ENCODE measurements at regions not wholly inside any gene's neighbourhood (a gene's known extent, or its start where the extent isn't known, plus 50 kb on each side); places are given as distances from the start of the nearest gene placed in this dataset.

DNA sequence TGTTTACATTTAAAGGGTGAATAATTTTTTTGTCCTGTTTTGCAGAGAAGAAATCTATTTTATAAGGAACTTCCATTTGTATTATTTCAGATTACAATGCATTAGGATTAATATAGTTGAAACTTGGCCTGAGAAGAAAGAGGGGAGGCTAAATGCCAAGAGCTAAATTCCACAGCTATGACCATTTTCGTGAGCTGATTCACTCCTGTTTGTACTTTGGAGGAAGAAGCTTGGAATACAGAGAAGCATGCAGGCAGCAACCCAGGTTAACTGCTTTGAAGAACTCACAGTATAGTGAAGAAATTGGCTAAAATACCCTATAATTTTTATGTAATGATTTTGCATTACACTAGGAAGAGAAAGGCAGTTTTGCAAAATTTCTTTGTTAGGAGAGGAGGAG lies 309.4 kb upstream of the KLF12 start:
- no peak for DNase-seq (ENCODE audit: low spot score)
- TF ChIP-seq, protein P1, sequence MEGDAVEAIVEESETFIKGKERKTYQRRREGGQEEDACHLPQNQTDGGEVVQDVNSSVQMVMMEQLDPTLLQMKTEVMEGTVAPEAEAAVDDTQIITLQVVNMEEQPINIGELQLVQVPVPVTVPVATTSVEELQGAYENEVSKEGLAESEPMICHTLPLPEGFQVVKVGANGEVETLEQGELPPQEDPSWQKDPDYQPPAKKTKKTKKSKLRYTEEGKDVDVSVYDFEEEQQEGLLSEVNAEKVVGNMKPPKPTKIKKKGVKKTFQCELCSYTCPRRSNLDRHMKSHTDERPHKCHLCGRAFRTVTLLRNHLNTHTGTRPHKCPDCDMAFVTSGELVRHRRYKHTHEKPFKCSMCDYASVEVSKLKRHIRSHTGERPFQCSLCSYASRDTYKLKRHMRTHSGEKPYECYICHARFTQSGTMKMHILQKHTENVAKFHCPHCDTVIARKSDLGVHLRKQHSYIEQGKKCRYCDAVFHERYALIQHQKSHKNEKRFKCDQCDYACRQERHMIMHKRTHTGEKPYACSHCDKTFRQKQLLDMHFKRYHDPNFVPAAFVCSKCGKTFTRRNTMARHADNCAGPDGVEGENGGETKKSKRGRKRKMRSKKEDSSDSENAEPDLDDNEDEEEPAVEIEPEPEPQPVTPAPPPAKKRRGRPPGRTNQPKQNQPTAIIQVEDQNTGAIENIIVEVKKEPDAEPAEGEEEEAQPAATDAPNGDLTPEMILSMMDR (IDR thresholded peaks at IDR 0.05; ENCODE audit: extremely low read depth, missing control alignments): no peak

DNA sequence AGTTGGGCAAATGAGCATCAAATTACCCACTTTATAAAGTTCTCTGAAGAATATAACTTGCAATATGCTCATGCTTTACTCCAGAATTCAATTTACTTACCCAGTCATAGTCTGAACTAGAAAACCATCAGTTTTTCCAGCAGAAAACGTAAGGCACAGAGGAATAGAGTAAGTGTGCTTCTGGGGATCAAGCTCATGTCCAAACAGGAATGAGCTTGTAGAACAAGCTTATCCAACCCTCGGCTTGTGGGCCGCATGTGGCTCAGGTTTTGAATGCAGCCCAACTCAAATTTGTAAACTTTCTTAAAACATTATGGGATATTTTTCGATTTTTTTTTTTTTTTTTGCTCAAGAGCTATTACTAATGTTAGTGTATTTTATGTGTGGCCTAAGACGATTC lies 308.5 kb upstream of the KLF12 start:
- no peak for DNase-seq (ENCODE audit: low spot score)
- TF ChIP-seq, protein P1 (IDR thresholded peaks at IDR 0.05; ENCODE audit: extremely low read depth, missing control alignments): no peak

DNA sequence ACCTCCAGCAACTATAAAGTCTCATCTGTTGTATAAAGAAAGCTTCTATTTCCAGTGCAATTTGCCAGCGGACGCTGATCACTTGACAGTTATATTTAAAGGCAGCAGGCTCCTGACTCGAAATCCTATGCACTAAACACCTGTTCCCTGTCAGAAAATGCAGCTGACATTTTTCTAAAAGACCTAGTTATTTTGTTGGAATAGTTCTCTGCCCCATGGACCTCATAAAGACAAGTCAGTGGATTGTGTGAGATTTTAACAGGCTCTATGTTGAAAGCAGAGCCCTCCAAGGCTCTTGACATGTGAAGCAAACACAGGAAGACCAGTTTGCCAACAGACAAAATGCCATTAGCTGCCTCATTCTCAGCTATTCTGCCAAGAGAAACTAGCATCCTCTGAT lies 304.7 kb upstream of the KLF12 start:
- DNase-seq (ENCODE audit: low spot score): no peak

DNA sequence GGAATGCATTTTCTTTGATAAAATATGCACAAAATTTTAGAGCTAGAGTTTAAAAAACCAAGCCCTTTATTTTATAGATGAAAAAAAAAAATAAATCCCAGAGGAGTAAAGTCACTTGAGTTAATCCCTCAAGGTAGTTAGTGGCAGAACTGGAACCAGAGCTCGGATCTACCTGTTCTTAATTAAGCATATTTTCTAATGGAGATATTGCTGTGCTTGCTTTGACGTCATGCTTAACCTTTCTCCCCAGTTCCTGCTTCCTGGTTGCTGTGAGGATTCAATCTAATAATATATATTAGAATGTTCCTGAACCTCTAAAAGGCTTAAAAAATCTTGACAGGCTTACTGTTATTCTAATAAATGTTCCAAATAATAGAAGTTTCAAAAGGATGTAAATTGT lies 300.6 kb upstream of the KLF12 start:
- no peak for DNase-seq (ENCODE audit: low spot score)
- TF ChIP-seq, protein P1 (IDR thresholded peaks at IDR 0.05; ENCODE audit: extremely low read depth, missing control alignments): no peak

More for the DNA sequence above, 304.7 kb upstream of the KLF12 start:
- TF ChIP-seq, protein P1 (IDR thresholded peaks at IDR 0.05; ENCODE audit: extremely low read depth, missing control alignments): no peak

DNA sequence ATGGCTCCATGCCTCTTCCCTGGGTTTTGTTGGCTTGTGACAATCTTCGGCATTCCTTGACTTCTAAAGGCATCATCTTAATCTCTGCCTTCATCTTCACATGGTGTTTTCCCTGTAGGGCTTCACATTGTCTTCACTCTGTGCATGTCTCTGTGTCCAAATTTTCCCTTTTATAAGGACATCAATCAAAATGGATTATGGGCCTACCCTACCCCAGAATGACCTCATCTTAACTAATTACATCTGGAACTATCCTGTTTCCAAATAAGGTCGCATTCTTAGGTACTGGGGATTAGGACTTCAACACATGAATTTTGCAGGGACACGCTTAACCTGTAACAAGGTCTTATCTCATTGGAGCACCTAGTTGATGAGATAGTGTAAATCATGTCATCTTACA lies 290.3 kb upstream of the KLF12 start:
- no peak for DNase-seq (ENCODE audit: low spot score)
- TF ChIP-seq, protein P1 (IDR thresholded peaks at IDR 0.05; ENCODE audit: extremely low read depth, missing control alignments): no peak

DNA sequence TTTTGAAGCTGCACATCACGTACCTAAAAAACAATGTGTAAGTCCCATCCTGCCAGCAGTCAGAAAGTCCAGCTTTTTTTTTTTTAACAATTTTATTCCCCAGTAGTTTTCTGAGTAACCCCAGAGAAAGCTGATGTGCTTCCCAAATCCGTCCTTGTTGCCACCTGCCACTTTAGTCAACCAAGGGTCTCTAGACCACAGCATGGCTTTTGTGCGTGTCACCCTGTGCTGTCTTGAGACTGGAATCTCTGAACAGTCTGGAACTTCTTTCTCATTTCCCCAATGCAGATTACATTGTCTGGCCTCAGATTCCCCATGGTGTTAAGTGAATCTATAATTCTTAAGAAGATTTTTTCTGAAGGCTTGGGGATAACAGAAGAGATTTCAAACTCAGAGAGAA lies 289.2 kb upstream of the KLF12 start:
- TF ChIP-seq, protein P1 (IDR thresholded peaks at IDR 0.05; ENCODE audit: extremely low read depth, missing control alignments): no peak
- DNase-seq (ENCODE audit: low spot score): no peak

DNA sequence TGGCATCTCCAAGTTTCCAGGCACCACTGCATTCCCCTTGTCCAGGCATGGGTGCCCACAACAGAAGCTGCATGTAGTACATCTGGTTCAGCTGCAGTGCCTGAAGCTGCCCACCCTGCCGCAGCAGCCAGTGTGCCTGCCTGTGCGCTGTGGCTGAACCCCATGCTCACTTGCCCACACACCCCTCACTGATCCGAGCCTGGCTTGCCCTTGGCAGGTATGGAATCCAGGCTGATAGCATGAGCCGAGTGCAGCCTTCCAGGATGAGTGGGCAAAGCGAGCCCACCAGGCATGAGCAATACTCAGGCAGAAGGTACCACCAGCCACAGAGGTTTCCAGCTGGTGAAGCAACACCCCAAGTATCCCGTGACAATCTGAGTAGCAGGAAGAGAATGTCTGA lies 280.3 kb upstream of the KLF12 start:
- DNase-seq (ENCODE audit: low spot score): no peak
- TF ChIP-seq, protein P1 (IDR thresholded peaks at IDR 0.05; ENCODE audit: extremely low read depth, missing control alignments): no peak
